OCI-LY7 (cell line): ENCODE measurements at regions not wholly inside any gene's neighbourhood (a gene's known extent, or its start where the extent isn't known, plus 50 kb on each side); places are given as distances from the start of the nearest gene placed in this dataset.

Experiments used
- CTCF ChIP-seq: fragments of 200-600 bp; sonication (generic); conservative IDR thresholded peaks from 2 replicates; pipeline ENCODE4 v1.5.1; 2014; ENCODE audit warnings: mild to moderate bottlenecking, antibody characterized with exemption, low read length, moderate library complexity, mixed read lengths
- EZH2phosphoT487 ChIP-seq: fragments of 200-600 bp; sonication (generic); IDR thresholded peaks from 2 replicates; pipeline ENCODE4 v1.6.1; 2018; ENCODE audit warnings: low read depth, borderline replicate concordance, mild to moderate bottlenecking, mixed run types, antibody characterized with exemption, low read length, moderate library complexity, mixed read lengths

DNA sequence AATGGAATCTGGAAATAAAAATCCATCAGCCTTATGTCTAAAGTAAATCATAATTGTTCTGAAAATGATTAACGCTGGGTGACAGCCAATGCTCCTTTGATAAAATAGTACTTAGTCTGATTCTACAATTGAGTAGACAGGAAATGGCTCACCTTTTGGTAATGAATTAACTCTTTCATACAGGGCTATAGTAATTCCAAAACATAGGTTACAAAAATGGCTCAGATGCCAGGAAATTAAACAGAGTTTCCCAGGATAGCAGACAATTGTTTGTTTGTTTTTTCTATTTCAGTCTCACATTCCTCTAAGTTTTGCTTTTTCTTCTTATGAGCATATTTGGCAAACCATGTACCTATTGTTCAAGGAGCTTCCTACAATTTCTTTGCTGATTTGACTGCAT lies 257.2 kb upstream of the EPHA7 start:
- TF ChIP-seq CTCF: no peak
- TF ChIP-seq EZH2phosphoT487: no peak
